H9 (cell line): ENCODE measurements at regions not wholly inside any gene's neighbourhood (a gene's known extent, or its start where the extent isn't known, plus 50 kb on each side); places are given as distances from the start of the nearest gene placed in this dataset.

ENCODE experiments used
- DNase-seq: peaks from one replicate; pipeline ENCODE4 v3.0.0-alpha.2; 2017
- H2AFZ ChIP-seq: one replicate; pipeline ENCODE4 v1.6.1; 2013; ENCODE audit warnings: mild to moderate bottlenecking, low read length, control low read depth, moderate library complexity
- H2AK5ac ChIP-seq: 2 replicates; pipeline ENCODE4 v1.6.1; 2013; ENCODE audit warnings: low read length, control low read depth, mixed read lengths; ENCODE audit not compliant: insufficient read length
- H2BK120ac ChIP-seq: one replicate; pipeline ENCODE4 v1.6.1; 2013; ENCODE audit warnings: low read depth, mild to moderate bottlenecking, low read length, control low read depth, inconsistent platforms; ENCODE audit not compliant: poor library complexity, severe bottlenecking
- H2BK12ac ChIP-seq: 2 replicates; pipeline ENCODE4 v1.6.1; 2013; ENCODE audit warnings: low read length, control low read depth, mixed read lengths, low read depth; ENCODE audit not compliant: insufficient read length
- H2BK15ac ChIP-seq: 2 replicates; pipeline ENCODE4 v1.6.1; 2013; ENCODE audit warnings: low read depth, low read length, control low read depth
- H2BK20ac ChIP-seq: one replicate; pipeline ENCODE4 v1.6.1; 2013; ENCODE audit warnings: low read depth, mild to moderate bottlenecking, low read length, control low read depth, inconsistent platforms; ENCODE audit not compliant: poor library complexity, severe bottlenecking
- H2BK5ac ChIP-seq: 2 replicates; pipeline ENCODE4 v1.6.1; 2013; ENCODE audit warnings: low read length, control low read depth, mixed read lengths; ENCODE audit not compliant: insufficient read length
- H3K14ac ChIP-seq: 2 replicates; pipeline ENCODE4 v1.6.1; 2013; ENCODE audit warnings: low read length, control low read depth; ENCODE audit not compliant: insufficient read depth
- H3K18ac ChIP-seq: 2 replicates; pipeline ENCODE4 v1.6.1; 2013; ENCODE audit warnings: low read depth, mild to moderate bottlenecking, mixed read lengths, low read length, control low read depth; ENCODE audit not compliant: insufficient read length
- H3K23ac ChIP-seq: 2 replicates; pipeline ENCODE4 v1.6.1; 2013; ENCODE audit warnings: low read length, control low read depth, mixed read lengths, low read depth; ENCODE audit not compliant: insufficient read length
- H3K23me2 ChIP-seq: 2 replicates; pipeline ENCODE4 v1.6.1; 2013; ENCODE audit warnings: low read depth, mild to moderate bottlenecking, mixed read lengths, low read length, control low read depth; ENCODE audit not compliant: insufficient read length, poor library complexity, severe bottlenecking
- H3K27ac ChIP-seq: 2 replicates; pipeline ENCODE4 v1.5.1; 2013; ENCODE audit warnings: low read length, control low read depth, mixed read lengths, low read depth; ENCODE audit not compliant: insufficient read length
- H3K27me3 ChIP-seq: 2 replicates; pipeline ENCODE4 v1.6.1; 2013; ENCODE audit warnings: low read length, control low read depth, inconsistent platforms; ENCODE audit not compliant: insufficient read depth
- H3K4ac ChIP-seq: 2 replicates; pipeline ENCODE4 v1.6.1; 2013; ENCODE audit warnings: low read depth, mild to moderate bottlenecking, control low read depth, inconsistent platforms, low read length, moderate library complexity
- H3K4me1 ChIP-seq: 2 replicates; pipeline ENCODE4 v1.6.1; 2013; ENCODE audit warnings: low read length, control low read depth, inconsistent platforms; ENCODE audit not compliant: insufficient read depth
- H3K4me2 ChIP-seq: 2 replicates; pipeline ENCODE4 v1.6.1; 2013; ENCODE audit warnings: low read length, control low read depth, mixed read lengths; ENCODE audit not compliant: insufficient read length, insufficient read depth
- H3K56ac ChIP-seq: 2 replicates; pipeline ENCODE4 v1.6.1; 2013; ENCODE audit warnings: low read depth, mild to moderate bottlenecking, mixed read lengths, low read length, control low read depth; ENCODE audit not compliant: insufficient read length
- H3K79me1 ChIP-seq: 2 replicates; pipeline ENCODE4 v1.6.1; 2013; ENCODE audit warnings: low read depth, mild to moderate bottlenecking, moderate library complexity, low read length, control low read depth, inconsistent platforms; ENCODE audit not compliant: insufficient read depth, poor library complexity, severe bottlenecking
- H3K79me2 ChIP-seq: 2 replicates; pipeline ENCODE4 v1.6.1; 2013; ENCODE audit warnings: low read length, control low read depth, inconsistent platforms; ENCODE audit not compliant: insufficient read depth
- H3K9ac ChIP-seq: 2 replicates; pipeline ENCODE4 v1.6.1; 2013; ENCODE audit warnings: low read length, control low read depth, mixed read lengths; ENCODE audit not compliant: insufficient read length; ENCODE audit errors: extremely low read depth
- H3K9me3 ChIP-seq: one replicate; pipeline ENCODE4 v1.6.1; 2013; ENCODE audit warnings: low read depth, low read length, inconsistent platforms; ENCODE audit not compliant: control insufficient read depth
- H3T11ph ChIP-seq: one replicate; pipeline ENCODE4 v1.6.1; 2013; ENCODE audit warnings: mild to moderate bottlenecking, low read length, control low read depth, inconsistent platforms
- H4K20me1 ChIP-seq: one replicate; pipeline ENCODE4 v1.6.1; 2013; ENCODE audit not compliant: control insufficient read depth, insufficient read length, insufficient read depth
- H4K5ac ChIP-seq: 2 replicates; pipeline ENCODE4 v1.6.1; 2013; ENCODE audit warnings: low read depth, mild to moderate bottlenecking, mixed read lengths, low read length, control low read depth; ENCODE audit not compliant: insufficient read length
- H4K8ac ChIP-seq: replicated peaks from 2 replicates; pipeline ENCODE4 v1.6.1; 2013; ENCODE audit warnings: low read length, control low read depth, mixed read lengths, low read depth; ENCODE audit not compliant: insufficient read length
- H4K91ac ChIP-seq: 2 replicates; pipeline ENCODE4 v1.6.1; 2013; ENCODE audit warnings: low read depth, mild to moderate bottlenecking, moderate library complexity, mixed read lengths, low read length, control low read depth; ENCODE audit not compliant: insufficient read length
- H3K27ac Mint-ChIP-seq, 3 experiments: 2 replicates in 2 of 3; 3 replicates in 1 of 3; pipeline ENCODE4 v1.8.0; 2020 to 2021; ENCODE audit warnings: mixed read lengths in 3 of 3, mild to moderate bottlenecking in 1 of 3, moderate library complexity in 1 of 3
- H3K27me3 Mint-ChIP-seq: 2 replicates; pipeline ENCODE4 v1.8.0; 2021; ENCODE audit warnings: low read depth, mild to moderate bottlenecking, moderate library complexity, mixed read lengths
- H3K36me3 Mint-ChIP-seq, 3 experiments: 2 replicates in 2 of 3; 3 replicates in 1 of 3; pipeline ENCODE4 v1.8.0; 2020 to 2021; ENCODE audit warnings: low read depth in 3 of 3, mixed read lengths in 3 of 3; ENCODE audit not compliant: insufficient read depth in 1 of 3
- H3K4me1 Mint-ChIP-seq, 2 experiments: 2 replicates each; pipeline ENCODE4 v1.8.0; 2020; ENCODE audit warnings: mixed read lengths in 2 of 2
- H3K4me3 Mint-ChIP-seq, 2 experiments: 2 replicates in 1 of 2; 3 replicates in 1 of 2; pipeline ENCODE4 v1.8.0; 2020 to 2021; ENCODE audit warnings: mild to moderate bottlenecking in 2 of 2, mixed read lengths in 2 of 2, moderate library complexity in 1 of 2
- H3K9me3 Mint-ChIP-seq, 2 experiments: 2 replicates in 1 of 2; 3 replicates in 1 of 2; pipeline ENCODE4 v1.8.0; 2020; ENCODE audit warnings: mild to moderate bottlenecking in 2 of 2, mixed read lengths in 2 of 2, moderate library complexity in 1 of 2
- WGBS: extraction: QIAGEN DNeasy Blood & Tissue Kit; methylation state at CpG from one replicate; pipeline ENCODE4 v1.1.7; 2013; ENCODE audit warnings: missing lambda C conversion rate, low lambda C conversion rate, mixed read lengths; ENCODE audit not compliant: insufficient read length; ENCODE audit errors: extremely low coverage; 5-methylcytosine and 5-hydroxymethylcytosine counted together
- TF ChIP-seq, protein P1 (sequence below): fragments of 200-600 bp; sonication (generic); conservative IDR thresholded peaks from 3 replicates; pipeline ENCODE4 v1.8.0; 2021; ENCODE audit warnings: antibody characterized with exemption, mild to moderate bottlenecking

GRCh38 chr5:142428773-142429473, 104.1 kb upstream of the SPRY4 start:
- no peak overlapping the region for H2AFZ ChIP-seq
- H3K4me2 ChIP-seq: no peak overlapping the region
- no CpG with 5 or more reads among the region's 8 CpGs for WGBS
- H2BK12ac ChIP-seq: no peak overlapping the region
- H4K91ac ChIP-seq: no peak overlapping the region
- H3K18ac ChIP-seq: no peak overlapping the region
- no peak overlapping the region for H3K23ac ChIP-seq
- H3K9me3 ChIP-seq: no peaks in the 10 kb centered on the region
- no peak overlapping the region for H3T11ph ChIP-seq
- H2AK5ac ChIP-seq: no peak overlapping the region
- peaks cover 33 to 35% of the 10 kb centered on the region in 2 experiments for H3K4me1 Mint-ChIP-seq
- H3K4me1 ChIP-seq: peaks cover 13% of the 10 kb centered on the region; the same call in 1 of the 2 replicates
- H3K36me3 Mint-ChIP-seq: no peaks in the 10 kb centered on the region; a peak in 1 of 7 replicates
- TF ChIP-seq, protein P1, sequence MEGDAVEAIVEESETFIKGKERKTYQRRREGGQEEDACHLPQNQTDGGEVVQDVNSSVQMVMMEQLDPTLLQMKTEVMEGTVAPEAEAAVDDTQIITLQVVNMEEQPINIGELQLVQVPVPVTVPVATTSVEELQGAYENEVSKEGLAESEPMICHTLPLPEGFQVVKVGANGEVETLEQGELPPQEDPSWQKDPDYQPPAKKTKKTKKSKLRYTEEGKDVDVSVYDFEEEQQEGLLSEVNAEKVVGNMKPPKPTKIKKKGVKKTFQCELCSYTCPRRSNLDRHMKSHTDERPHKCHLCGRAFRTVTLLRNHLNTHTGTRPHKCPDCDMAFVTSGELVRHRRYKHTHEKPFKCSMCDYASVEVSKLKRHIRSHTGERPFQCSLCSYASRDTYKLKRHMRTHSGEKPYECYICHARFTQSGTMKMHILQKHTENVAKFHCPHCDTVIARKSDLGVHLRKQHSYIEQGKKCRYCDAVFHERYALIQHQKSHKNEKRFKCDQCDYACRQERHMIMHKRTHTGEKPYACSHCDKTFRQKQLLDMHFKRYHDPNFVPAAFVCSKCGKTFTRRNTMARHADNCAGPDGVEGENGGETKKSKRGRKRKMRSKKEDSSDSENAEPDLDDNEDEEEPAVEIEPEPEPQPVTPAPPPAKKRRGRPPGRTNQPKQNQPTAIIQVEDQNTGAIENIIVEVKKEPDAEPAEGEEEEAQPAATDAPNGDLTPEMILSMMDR: no peak
- H2BK120ac ChIP-seq: no peak overlapping the region
- no peak overlapping the region for H3K14ac ChIP-seq
- H2BK15ac ChIP-seq: no peak overlapping the region
- no peaks in the 10 kb centered on the region for H3K23me2 ChIP-seq
- no peak overlapping the region for H4K8ac ChIP-seq
- H4K5ac ChIP-seq: no peak overlapping the region
- no peak overlapping the region for H3K27ac ChIP-seq
- H3K9me3 Mint-ChIP-seq: no peaks in the 10 kb centered on the region
- no peaks in the 10 kb centered on the region for H3K79me1 ChIP-seq
- H3K56ac ChIP-seq: no peak overlapping the region
- DNase-seq: no peak
- H3K27me3 ChIP-seq: no peaks in the 10 kb centered on the region
- H3K4ac ChIP-seq: no peak overlapping the region
- H3K4me3 Mint-ChIP-seq: no peak overlapping the region
- H2BK20ac ChIP-seq: no peak overlapping the region
- H3K9ac ChIP-seq: no peak overlapping the region
- no peaks in the 10 kb centered on the region for H4K20me1 ChIP-seq
- H3K27ac Mint-ChIP-seq: no peak overlapping the region
- H2BK5ac ChIP-seq: no peak overlapping the region
- no peaks in the 10 kb centered on the region for H3K79me2 ChIP-seq
- no peaks in the 10 kb centered on the region for H3K27me3 Mint-ChIP-seq
